Mucosa of stomach (tissue), 1 donor: ENCODE measurements at regions not wholly inside any gene's neighbourhood (a gene's known extent, or its start where the extent isn't known, plus 50 kb on each side); places are given as distances from the start of the nearest gene placed in this dataset.

Experiments used
- H3K27me3 ChIP-seq: one replicate; pipeline ENCODE4 v1.7.0; 2013; ENCODE audit warnings: mild to moderate bottlenecking, low read length; ENCODE audit not compliant: control insufficient read depth, insufficient read depth
- H3K36me3 ChIP-seq: one replicate; pipeline ENCODE4 v1.7.0; 2013; ENCODE audit warnings: low read length; ENCODE audit not compliant: control insufficient read depth, insufficient read depth
- H3K4me1 ChIP-seq: one replicate; pipeline ENCODE4 v1.7.0; 2013; ENCODE audit warnings: mild to moderate bottlenecking, low read length; ENCODE audit not compliant: control insufficient read depth, insufficient read depth
- H3K4me3 ChIP-seq: one replicate; pipeline ENCODE4 v1.7.0; 2013; ENCODE audit warnings: low read length
- H3K9ac ChIP-seq: one replicate; pipeline ENCODE4 v1.7.0; 2013; ENCODE audit warnings: mild to moderate bottlenecking, low read length, moderate library complexity
- H3K9me3 ChIP-seq: one replicate; pipeline ENCODE4 v1.7.0; 2013; ENCODE audit warnings: mild to moderate bottlenecking, low read length, moderate library complexity; ENCODE audit not compliant: control insufficient read depth
- donor health status: Pancreatic carcinoma.

DNA sequence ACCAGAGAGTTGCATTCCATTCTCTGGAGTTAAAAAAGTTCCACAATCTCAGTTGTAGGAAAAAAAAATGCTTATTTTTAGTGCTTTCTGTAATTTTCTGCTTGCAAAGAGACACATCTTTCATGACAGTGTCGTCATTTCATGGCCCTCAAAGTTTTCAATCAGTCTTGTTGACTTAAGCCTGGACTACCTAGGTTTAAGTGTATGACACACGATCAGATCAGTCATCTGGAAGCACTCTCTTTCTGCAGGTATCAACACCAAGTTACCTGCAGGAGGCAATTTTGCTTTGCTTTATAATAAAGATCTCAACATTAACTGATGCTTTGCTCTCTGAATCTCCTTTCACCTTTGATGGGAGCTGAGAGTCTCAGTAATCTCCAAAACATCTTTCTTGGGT, 251.6 kb downstream of the BCAT1 start:
- Histone ChIP-seq H3K27me3 (no peaks in the 10 kb centered on the region), H3K36me3 (no peaks in the 10 kb centered on the region), H3K9ac (no peak overlapping the region), H3K4me1 (no peaks in the 10 kb centered on the region), H3K4me3 (no peak overlapping the region), H3K9me3 (no peaks in the 10 kb centered on the region)

GRCh38 chr12:24696800-24697199, 252.1 kb downstream of the BCAT1 start:
- no peak overlapping the region for H3K4me3 ChIP-seq
- no peaks in the 10 kb centered on the region for H3K36me3 ChIP-seq
- H3K9ac ChIP-seq, result no peak overlapping the region
- H3K27me3 ChIP-seq, result no peaks in the 10 kb centered on the region
- H3K4me1 ChIP-seq, result no peaks in the 10 kb centered on the region
- no peaks in the 10 kb centered on the region for H3K9me3 ChIP-seq

DNA sequence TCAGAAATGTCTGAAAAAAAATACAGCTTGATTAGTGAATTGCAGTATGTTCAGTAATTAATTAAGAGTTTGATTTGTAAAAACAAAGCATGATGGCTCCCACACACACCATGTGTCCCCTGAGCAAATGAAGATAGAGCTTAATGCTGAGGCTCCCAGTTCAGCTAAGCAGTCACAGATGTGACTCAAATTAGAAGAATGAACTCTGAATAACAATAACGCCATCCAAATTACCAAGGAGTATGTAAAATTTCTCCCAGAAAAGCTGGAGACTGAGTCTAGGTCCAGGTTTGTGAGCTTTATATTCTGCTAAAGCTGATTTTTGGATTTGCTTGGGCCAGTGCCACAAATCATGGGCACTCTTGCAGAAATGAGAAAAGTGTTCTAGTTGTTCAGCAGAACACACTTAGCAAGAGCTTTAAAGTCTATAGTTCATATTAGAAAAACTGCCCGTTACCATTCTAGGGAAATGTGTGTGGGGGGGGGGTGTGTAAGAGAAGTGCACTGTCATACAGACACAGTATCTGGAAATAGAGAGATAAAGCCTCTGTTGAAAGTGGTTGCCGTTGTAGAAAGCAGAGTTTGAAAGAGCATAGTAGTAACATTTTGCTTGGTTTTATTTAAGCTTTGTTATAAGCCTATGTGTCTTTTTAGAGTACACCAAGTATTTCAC, 253.1 kb downstream of the BCAT1 start:
- no peak overlapping the region for H3K4me3 ChIP-seq

DNA sequence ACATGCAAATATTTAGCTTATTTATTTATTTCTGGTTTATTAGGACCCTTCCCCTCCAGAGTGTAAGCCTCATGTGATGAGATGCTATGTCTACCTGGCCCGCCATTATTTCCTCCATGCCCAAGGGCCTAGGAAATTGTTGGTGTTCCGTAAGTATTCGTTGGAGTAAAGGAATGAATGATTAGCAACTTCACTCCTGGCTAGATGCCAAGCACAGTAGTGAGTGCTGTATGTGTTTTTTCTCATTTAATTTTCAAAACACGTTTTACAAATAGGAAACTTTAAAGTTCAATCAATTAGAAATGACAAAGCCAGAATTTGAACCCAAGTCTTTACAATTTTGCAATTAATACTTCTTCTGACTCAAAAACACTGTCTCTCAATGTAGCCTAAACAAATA, 253.8 kb downstream of the BCAT1 start:
- Histone ChIP-seq H3K4me1 (no peaks in the 10 kb centered on the region), H3K4me3 (no peak overlapping the region), H3K9me3 (no peaks in the 10 kb centered on the region), H3K36me3 (no peaks in the 10 kb centered on the region), H3K27me3 (no peaks in the 10 kb centered on the region), H3K9ac (no peak overlapping the region)

More for the DNA sequence above, 253.1 kb downstream of the BCAT1 start:
- H3K36me3 ChIP-seq, result no peaks in the 10 kb centered on the region
- no peaks in the 10 kb centered on the region for H3K9me3 ChIP-seq
- H3K4me1 ChIP-seq, result no peaks in the 10 kb centered on the region
- H3K27me3 ChIP-seq, result no peaks in the 10 kb centered on the region
- no peak overlapping the region for H3K9ac ChIP-seq

GRCh38 chr12:24688601-24689000, 260.3 kb downstream of the BCAT1 start:
- Histone ChIP-seq H3K4me3 (no peak overlapping the region), H3K36me3 (no peaks in the 10 kb centered on the region), H3K9me3 (no peaks in the 10 kb centered on the region), H3K27me3 (no peaks in the 10 kb centered on the region), H3K4me1 (no peaks in the 10 kb centered on the region), H3K9ac (no peak overlapping the region)

GRCh38 chr12:24681570-24681969, 267.3 kb downstream of the BCAT1 start:
- no peak overlapping the region for H3K9ac ChIP-seq
- H3K9me3 ChIP-seq, result no peaks in the 10 kb centered on the region
- H3K4me1 ChIP-seq, result no peaks in the 10 kb centered on the region
- H3K27me3 ChIP-seq, result no peaks in the 10 kb centered on the region
- no peak overlapping the region for H3K4me3 ChIP-seq
- H3K36me3 ChIP-seq, result no peaks in the 10 kb centered on the region

- no peaks in the 10 kb centered on the region for H3K36me3 ChIP-seq
- H3K4me1 ChIP-seq, result no peaks in the 10 kb centered on the region
- no peaks in the 10 kb centered on the region for H3K9me3 ChIP-seq
- H3K4me3 ChIP-seq, result no peak overlapping the region
- H3K27me3 ChIP-seq, result no peaks in the 10 kb centered on the region
- H3K9ac ChIP-seq, result no peak overlapping the region
These were observed 269.8 kb downstream of the BCAT1 start for GRCh38 chr12:24679126-24679525.

GRCh38 chr12:24678436-24678835, 270.5 kb downstream of the BCAT1 start:
- no peak overlapping the region for H3K9ac ChIP-seq
- H3K4me1 ChIP-seq, result no peaks in the 10 kb centered on the region
- no peaks in the 10 kb centered on the region for H3K36me3 ChIP-seq
- no peaks in the 10 kb centered on the region for H3K27me3 ChIP-seq
- no peaks in the 10 kb centered on the region for H3K9me3 ChIP-seq
- H3K4me3 ChIP-seq, result no peak overlapping the region

DNA sequence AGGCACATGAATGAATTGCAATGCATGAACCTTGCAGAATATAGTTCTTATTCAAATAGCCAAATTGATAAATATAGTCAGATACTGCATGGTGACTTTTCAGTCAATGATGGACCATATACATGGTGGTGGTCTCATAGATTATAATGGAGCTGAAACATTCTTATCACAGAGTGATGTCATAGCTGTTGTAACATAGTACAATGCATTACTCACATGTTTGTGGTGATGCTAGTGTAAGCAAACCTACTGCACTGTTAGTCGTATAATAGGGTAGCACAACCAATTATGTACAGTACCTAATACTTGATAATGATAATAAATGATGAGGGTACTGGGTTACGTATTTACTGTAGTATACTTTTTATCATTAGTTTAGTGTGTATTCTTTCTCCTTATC, 280.3 kb downstream of the BCAT1 start:
- Histone ChIP-seq H3K27me3 (no peaks in the 10 kb centered on the region), H3K4me1 (no peaks in the 10 kb centered on the region), H3K36me3 (no peaks in the 10 kb centered on the region), H3K4me3 (no peak overlapping the region), H3K9ac (no peak overlapping the region), H3K9me3 (no peaks in the 10 kb centered on the region)

- H3K9me3 ChIP-seq, result no peaks in the 10 kb centered on the region
- H3K27me3 ChIP-seq, result no peaks in the 10 kb centered on the region
- H3K4me1 ChIP-seq, result no peaks in the 10 kb centered on the region
- H3K36me3 ChIP-seq, result no peaks in the 10 kb centered on the region
- no peak overlapping the region for H3K4me3 ChIP-seq
- H3K9ac ChIP-seq, result no peak overlapping the region
These were observed 284.6 kb downstream of the BCAT1 start for GRCh38 chr12:24664161-24664880.

DNA sequence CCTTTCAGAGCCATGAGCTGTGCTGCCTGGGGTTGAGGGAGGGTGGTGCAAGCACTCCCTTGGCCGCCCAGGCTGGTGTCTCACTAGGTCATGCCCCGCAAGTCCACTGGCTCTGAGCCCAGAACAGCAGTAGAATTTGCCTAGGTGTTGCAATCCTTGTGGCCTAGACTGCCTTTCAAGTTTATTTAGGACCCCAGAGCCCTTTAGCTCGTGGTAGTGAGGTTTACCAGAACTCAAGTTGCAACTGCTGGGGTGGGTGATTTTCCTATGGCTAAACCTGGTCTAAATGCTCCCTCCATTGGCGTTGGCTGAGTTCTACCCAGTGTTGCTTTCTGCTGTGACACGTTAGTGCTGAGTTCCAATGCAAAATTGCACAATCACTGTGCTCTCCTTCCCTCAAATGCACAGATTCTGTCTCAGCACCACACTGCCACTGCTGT, 287.2 kb downstream of the BCAT1 start:
- no peaks in the 10 kb centered on the region for H3K36me3 ChIP-seq
- H3K9me3 ChIP-seq, result no peaks in the 10 kb centered on the region
- H3K4me3 ChIP-seq, result no peak overlapping the region
- H3K9ac ChIP-seq, result no peak overlapping the region
- no peaks in the 10 kb centered on the region for H3K4me1 ChIP-seq
- no peaks in the 10 kb centered on the region for H3K27me3 ChIP-seq

DNA sequence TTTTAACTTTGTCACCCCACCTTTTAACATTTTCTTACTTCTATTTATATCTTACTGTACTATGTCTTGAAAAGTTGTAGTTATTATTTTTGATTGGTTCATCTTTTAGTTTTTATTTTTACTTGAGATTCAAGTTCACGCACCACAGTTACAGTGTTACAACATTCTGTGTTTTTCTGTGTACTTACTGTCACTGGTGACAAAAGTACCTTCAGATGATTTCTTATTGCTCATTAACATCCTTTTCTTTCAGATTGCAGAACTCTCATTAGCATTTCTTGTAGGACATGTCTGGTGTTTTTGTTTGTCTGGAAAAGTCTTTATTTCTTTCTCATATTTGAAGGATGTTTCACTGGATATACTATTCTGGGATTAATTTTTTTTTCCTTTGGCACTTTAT, 289.9 kb downstream of the BCAT1 start:
- Histone ChIP-seq H3K36me3 (no peaks in the 10 kb centered on the region), H3K9me3 (no peaks in the 10 kb centered on the region), H3K9ac (no peak overlapping the region)

More for the DNA sequence above, 289.9 kb downstream of the BCAT1 start:
- no peak overlapping the region for H3K4me3 ChIP-seq
- H3K4me1 ChIP-seq, result no peaks in the 10 kb centered on the region
- H3K27me3 ChIP-seq, result no peaks in the 10 kb centered on the region
